Heart right ventricle (tissue), 16 donors: ENCODE measurements at regions not wholly inside any gene's neighbourhood (a gene's known extent, or its start where the extent isn't known, plus 50 kb on each side); places are given as distances from the start of the nearest gene placed in this dataset.

Experiments used
- ATAC-seq, 8 donors: fragments of 200-7000 bp; cut with Tn5 transposase; one replicate each; pipeline ENCODE4 v1.9.1; 2020; ENCODE audit warnings: mild to moderate bottlenecking in 8 of 8, moderate library complexity in 8 of 8, moderate number of reproducible peaks in 1 of 8
- DNase-seq, 2 donors: peaks; one replicate each; pipeline ENCODE4 v3.0.0-alpha.2; 2020
- H3K27ac ChIP-seq, 10 donors: fragments of 200-600 bp; sonication (generic) in 2 of 10; one replicate each; pipeline versions ENCODE4 v1.5.0 to v1.8.0; 2020 to 2022; ENCODE audit warnings: mild to moderate bottlenecking in 3 of 10
- H3K27me3 ChIP-seq, 7 donors: fragments of 200-600 bp; one replicate each; pipeline ENCODE4 v1.8.0; 2021 to 2022; ENCODE audit warnings: mild to moderate bottlenecking in 2 of 7
- H3K36me3 ChIP-seq, 9 donors: fragments of 200-600 bp; sonication (generic) in 1 of 9; one replicate each; pipeline versions ENCODE4 v1.5.0 to v1.8.0; 2020 to 2022; ENCODE audit warnings: mild to moderate bottlenecking in 2 of 9
- H3K4me1 ChIP-seq, 9 donors: fragments of 200-600 bp; sonication (generic) in 1 of 9; one replicate each; pipeline versions ENCODE4 v1.5.0 to v1.8.0; 2020 to 2022; ENCODE audit warnings: mild to moderate bottlenecking in 4 of 9
- H3K4me3 ChIP-seq, 10 donors: fragments of 200-600 bp; sonication (generic) in 2 of 10; one replicate each; pipeline versions ENCODE4 v1.5.0 to v1.8.0; 2020 to 2022; ENCODE audit warnings: mild to moderate bottlenecking in 7 of 10, moderate library complexity in 2 of 10
- H3K9me3 ChIP-seq, 11 donors: fragments of 200-600 bp in 10 of 11; sonication (generic) in 2 of 11; one replicate each; pipeline versions ENCODE4 v1.5.0 to v1.8.0; 2013 to 2022; ENCODE audit warnings: mild to moderate bottlenecking in 2 of 11, control low read depth in 1 of 11, moderate library complexity in 1 of 11
- CTCF ChIP-seq, 9 donors: fragments of 200-600 bp; sonication (generic) in 2 of 9; IDR thresholded peaks; one replicate each; pipeline versions ENCODE4 v1.5.0 to v1.8.0; 2021 to 2022; ENCODE audit warnings: antibody characterized with exemption in 9 of 9, mild to moderate bottlenecking in 5 of 9, moderate library complexity in 1 of 9
- WGBS, 2 donors: extraction: QIAGEN DNeasy Blood & Tissue Kit; methylation state at CpG; one replicate each; pipeline ENCODE4 v1.1.7; 2013; ENCODE audit warnings: inconsistent platforms in 1 of 2; 5-methylcytosine and 5-hydroxymethylcytosine counted together
- intact Hi-C, 10 donors: fragments of 100-400 bp; cut with DNase I; formaldehyde crosslinking; loops; one replicate each; pipeline versions ENCODE4 v1.11.1 to v1.14.2; 2022
- donor health status: Arrhythmogenic right ventricular cardiomyopathy.
- donor health status: ischemic (EF 13 %, LVEDD 7.1; RV severe dilation, severe dysfunction).
- donor health status: healthy with polysubstance abuse.
- donor health status: DM: no; HTN: yes; CAD: no.
- donor health status: DM: no; HTN: no; CAD: no.
- donor health status: ischemic (EF 25% LVEDD 6.9; RV normal size, moderate dysfunction).
- donor health status: ischemic (EF 25% LVEDD 5.7; RV mildly dilated, moderate dysfunction).
- donor health status: healthy.
- donor health status: DM: yes; HTN: yes; CAD: no.
- donor health status: Ischemic cardiomyopathy.
- donor health status: ischemic (EF 35%, LVEDD 5.7; RV mildly dilated, moderate dysfunction).
- donor health status: nonischemic (EF 11% LVEDD 7.7; RV severe dilation, severe dysfunction).
- donor health status: DM: yes; HTN: yes; CAD: no.
- donor health status: PGD.
- donor health status: ischemic (EF 29% LVEDD 5.4; RV normal size, mild dysfunction).
- donor health status: nonischemic (EF 23%, LVEDD 6.1; RV moderate dilation, normal function).

GRCh38 chr22:48678171-48679135 lies 1149.2 kb downstream of the BRD1 start:
- TF ChIP-seq CTCF (IDR thresholded peaks at IDR 0.05), result no peak
- Histone ChIP-seq H3K27ac (no peak overlapping the region), H3K4me3 (no peak overlapping the region), H3K9me3 (peaks cover 0 to 7% (median 0%) of the 10 kb centered on the region in 11 donors), H3K4me1 (no peaks in the 10 kb centered on the region), H3K36me3 (no peaks in the 10 kb centered on the region), H3K27me3 (peaks cover 0 to 10% (median 0%) of the 10 kb centered on the region in 7 donors)
- WGBS, 2 donors, result 69 to 71% methylated on average over 36 to 38 of the region's 38 CpGs
- DNase-seq (no peak), ATAC-seq (peak in 1 of 8 donors; percentile 75)
- intact Hi-C loops, result no loop called here

- Histone ChIP-seq H3K9me3 (peaks cover 0 to 16% (median 5%) of the 10 kb centered on the region in 11 donors), H3K36me3 (no peaks in the 10 kb centered on the region), H3K27ac (no peak overlapping the region), H3K4me1 (no peaks in the 10 kb centered on the region), H3K4me3 (no peak overlapping the region), H3K27me3 (peaks cover 0 to 10% (median 0%) of the 10 kb centered on the region in 7 donors)
- no peak for ATAC-seq
- intact Hi-C loops, result no loop called here
- 82 to 83% methylated on average over 7 of the region's 7 CpGs for WGBS, 2 donors
- TF ChIP-seq CTCF (IDR thresholded peaks at IDR 0.05), result no peak
- no peak for DNase-seq
Measured at GRCh38 chr22:48677621-48678020, 1150.1 kb downstream of the BRD1 start.

DNA sequence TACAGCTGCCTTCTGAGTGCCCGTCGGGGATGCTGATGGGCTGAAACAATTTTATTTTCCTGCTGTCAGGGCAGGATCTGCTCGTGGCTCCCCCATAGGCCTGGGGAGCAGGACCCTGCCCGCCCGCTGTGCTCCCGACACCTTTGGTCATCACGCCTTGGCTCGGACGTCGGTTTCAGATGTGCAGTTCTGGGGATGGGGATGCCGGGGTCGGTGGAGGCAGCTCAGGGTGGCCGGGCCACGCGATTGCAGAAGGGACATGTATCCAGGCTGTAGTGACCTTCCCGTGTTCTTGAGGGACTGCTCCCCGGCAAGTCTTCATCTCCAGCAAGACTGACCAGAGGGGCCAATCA lies 1150.5 kb downstream of the BRD1 start:
- WGBS, 2 donors, result 85 to 87% methylated on average over 17 of the region's 17 CpGs
- DNase-seq (no peak), ATAC-seq (no peak)
- H3K36me3 ChIP-seq, result no peaks in the 10 kb centered on the region
- peaks cover 0 to 20% (median 10%) of the 10 kb centered on the region in 11 donors for H3K9me3 ChIP-seq
- H3K4me1 ChIP-seq, result no peaks in the 10 kb centered on the region
- TF ChIP-seq CTCF (IDR thresholded peaks at IDR 0.05), result no peak
- intact Hi-C loops, result no loop called here
- no peak overlapping the region for H3K27ac ChIP-seq
- peaks cover 0 to 10% (median 0%) of the 10 kb centered on the region in 7 donors for H3K27me3 ChIP-seq
- no peak overlapping the region for H3K4me3 ChIP-seq

GRCh38 chr22:48676266-48677167 lies 1151.2 kb downstream of the BRD1 start:
- Histone ChIP-seq H3K4me3 (no peak overlapping the region), H3K27me3 (peaks cover 0 to 10% (median 0%) of the 10 kb centered on the region in 7 donors), H3K27ac (no peak overlapping the region), H3K4me1 (no peaks in the 10 kb centered on the region), H3K9me3 (peaks cover 0 to 27% (median 15%) of the 10 kb centered on the region in 11 donors), H3K36me3 (no peaks in the 10 kb centered on the region)
- DNase-seq, result no peak
- no peak for TF ChIP-seq CTCF (IDR thresholded peaks at IDR 0.05)
- 85 to 86% methylated on average over 13 to 15 of the region's 15 CpGs for WGBS, 2 donors
- no peak for ATAC-seq
- intact Hi-C loops, result no loop called here
